ENCODE measurements at regions not wholly inside any gene's neighbourhood (a gene's known extent, or its start where the extent isn't known, plus 50 kb on each side); places are given as distances from the start of the nearest gene placed in this dataset.

GRCh38 chr5:30698217-30698616 lies 495.3 kb upstream of the CDH6 start:
- TF ChIP-seq POLR2A (IDR thresholded peaks at IDR 0.05) (no peak), CTCF (IDR thresholded peaks at IDR 0.05) (no peak)
